Liver (tissue), 8 donors: ENCODE measurements at regions not wholly inside any gene's neighbourhood (a gene's known extent, or its start where the extent isn't known, plus 50 kb on each side); places are given as distances from the start of the nearest gene placed in this dataset.

Experiments used
- DNase-seq: peaks from one replicate; pipeline ENCODE4 v3.0.0-alpha.2; 2017; ENCODE audit warnings: low spot score
- H3K27ac ChIP-seq, 2 donors: one replicate each; pipeline ENCODE4 v1.7.0; 2013; ENCODE audit warnings: inconsistent platforms in 2 of 2, low read length in 2 of 2, control low read depth in 1 of 2, low read depth in 1 of 2, mild to moderate bottlenecking in 1 of 2
- H3K27me3 ChIP-seq, 4 donors: one replicate each; pipeline versions ENCODE4 v1.6.1 to v1.7.0; 2013; ENCODE audit warnings: low read length in 3 of 4, inconsistent platforms in 1 of 4, mild to moderate bottlenecking in 1 of 4, moderate library complexity in 1 of 4; ENCODE audit not compliant: control insufficient read depth in 4 of 4, insufficient read depth in 4 of 4
- H3K36me3 ChIP-seq, 4 donors: one replicate each; pipeline versions ENCODE4 v1.6.1 to v1.7.0; 2013; ENCODE audit warnings: low read length in 3 of 4, mild to moderate bottlenecking in 3 of 4, low read depth in 1 of 4, moderate library complexity in 1 of 4; ENCODE audit not compliant: control insufficient read depth in 4 of 4, insufficient read depth in 3 of 4
- H3K4me1 ChIP-seq, 4 donors: one replicate each; pipeline versions ENCODE4 v1.6.1 to v1.7.0; 2013; ENCODE audit warnings: low read length in 3 of 4, mild to moderate bottlenecking in 3 of 4, moderate library complexity in 1 of 4; ENCODE audit not compliant: control insufficient read depth in 4 of 4, insufficient read depth in 4 of 4
- H3K4me3 ChIP-seq, 3 donors: one replicate each; pipeline versions ENCODE4 v1.6.1 to v1.7.0; 2013; ENCODE audit warnings: low read length in 3 of 3, control low read depth in 1 of 3, low read depth in 1 of 3, mild to moderate bottlenecking in 1 of 3
- H3K9ac ChIP-seq, 2 donors: one replicate each; pipeline ENCODE4 v1.7.0; 2013; ENCODE audit warnings: low read length in 2 of 2, mild to moderate bottlenecking in 2 of 2, moderate library complexity in 2 of 2, control low read depth in 1 of 2, low read depth in 1 of 2
- H3K9me3 ChIP-seq, 4 donors: one replicate each; pipeline versions ENCODE4 v1.6.1 to v1.7.0; 2013; ENCODE audit warnings: low read length in 3 of 4; ENCODE audit not compliant: control insufficient read depth in 4 of 4
- ATF3 ChIP-seq: IDR thresholded peaks from 2 replicates; pipeline ENCODE4 v1.6.1; 2016; ENCODE audit warnings: antibody characterized with exemption
- EGR1 ChIP-seq, 2 donors: IDR thresholded peaks; 2 replicates each; pipeline ENCODE4 v1.6.1; 2016 to 2018; ENCODE audit warnings: antibody characterized with exemption in 2 of 2, low read depth in 2 of 2
- FOXA1 ChIP-seq: IDR thresholded peaks from 2 replicates; pipeline ENCODE4 v1.6.1; 2016; ENCODE audit warnings: antibody characterized with exemption
- FOXA2 ChIP-seq: IDR thresholded peaks from 2 replicates; pipeline ENCODE4 v1.6.1; 2016; ENCODE audit warnings: antibody characterized with exemption
- GABPA ChIP-seq, 2 donors: IDR thresholded peaks in 1 of 2; conservative IDR thresholded peaks in 1 of 2; 2 replicates each; pipeline ENCODE4 v1.6.1; 2016; ENCODE audit warnings: antibody characterized with exemption in 2 of 2, mild to moderate bottlenecking in 1 of 2, moderate library complexity in 1 of 2
- HNF4A ChIP-seq, 2 donors: conservative IDR thresholded peaks; 2 replicates each; pipeline ENCODE4 v1.6.1; 2016; ENCODE audit warnings: antibody characterized with exemption in 2 of 2, mild to moderate bottlenecking in 2 of 2
- HNF4G ChIP-seq: IDR thresholded peaks from 2 replicates; pipeline ENCODE4 v1.6.1; 2016; ENCODE audit warnings: antibody characterized with exemption
- JUND ChIP-seq, 2 donors: IDR thresholded peaks; 2 replicates each; pipeline ENCODE4 v1.6.1; 2016; ENCODE audit warnings: antibody characterized with exemption in 2 of 2
- NR2F2 ChIP-seq: IDR thresholded peaks from 2 replicates; pipeline ENCODE4 v1.6.1; 2016; ENCODE audit warnings: antibody characterized with exemption
- RAD21 ChIP-seq, 2 donors: IDR thresholded peaks; 2 replicates each; pipeline ENCODE4 v1.6.1; 2016; ENCODE audit warnings: antibody characterized with exemption in 2 of 2, mild to moderate bottlenecking in 2 of 2
- REST ChIP-seq: IDR thresholded peaks from 2 replicates; pipeline ENCODE4 v1.6.1; 2016; ENCODE audit warnings: antibody characterized with exemption, mild to moderate bottlenecking
- RXRA ChIP-seq, 2 donors: IDR thresholded peaks; 2 replicates each; pipeline ENCODE4 v1.6.1; 2017 to 2018; ENCODE audit warnings: antibody characterized with exemption in 2 of 2, mild to moderate bottlenecking in 1 of 2
- SP1 ChIP-seq: IDR thresholded peaks from 2 replicates; pipeline ENCODE4 v1.6.1; 2018; ENCODE audit warnings: antibody characterized with exemption, mild to moderate bottlenecking
- TAF1 ChIP-seq: conservative IDR thresholded peaks from 2 replicates; pipeline ENCODE4 v1.6.1; 2016; ENCODE audit warnings: antibody characterized with exemption, mild to moderate bottlenecking
- YY1 ChIP-seq: IDR thresholded peaks from 2 replicates; pipeline ENCODE4 v1.6.1; 2016; ENCODE audit warnings: antibody characterized with exemption, mild to moderate bottlenecking
- ZBTB33 ChIP-seq: IDR thresholded peaks from 2 replicates; pipeline ENCODE4 v1.6.1; 2016; ENCODE audit warnings: antibody characterized with exemption
- WGBS: extraction: QIAGEN DNeasy Blood & Tissue Kit; methylation state at CpG from one replicate; pipeline ENCODE4 v1.1.7; 2013; 5-methylcytosine and 5-hydroxymethylcytosine counted together
- TF ChIP-seq, protein P1 (sequence below): IDR thresholded peaks from 2 replicates; pipeline ENCODE4 v1.6.1; 2016; ENCODE audit warnings: antibody characterized with exemption
- TF ChIP-seq, protein P2 (sequence below): fragments of 150-350 bp; IDR thresholded peaks from 2 replicates; pipeline ENCODE4 v1.5.1; 2017; ENCODE audit warnings: improper control_type of control experiment, low read depth, low read length; ENCODE audit not compliant: missing input control
- donor health status: healthy.
- donor health status: healthy.
- donor health status: healthy.
- donor health status: healthy.
- donor health status: healthy.

DNA sequence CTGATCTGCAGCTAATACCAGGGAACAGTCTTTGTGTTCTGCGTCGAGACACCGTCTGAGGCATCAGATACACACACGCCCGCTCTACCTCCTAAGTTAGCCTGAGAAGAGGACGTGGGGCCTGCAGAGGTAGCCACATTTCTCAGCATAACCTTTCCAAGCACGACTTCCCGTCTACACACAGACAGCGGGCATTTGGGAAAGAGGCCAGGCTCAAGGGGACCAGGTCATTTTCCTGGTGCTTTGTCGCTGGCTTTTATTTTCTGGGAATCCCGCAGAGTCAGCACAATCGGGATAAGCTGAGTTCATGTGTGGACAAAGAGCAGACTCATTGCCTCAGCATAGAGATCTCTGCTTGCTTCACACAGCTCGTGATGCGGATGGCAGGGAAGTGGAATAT is 72.5 kb upstream of the SMYD2 start:
- 49% methylated on average over 14 of the region's 14 CpGs for WGBS
- Histone ChIP-seq H3K9ac (no peak overlapping the region), H3K27me3 (no peaks in the 10 kb centered on the region), H3K9me3 (no peaks in the 10 kb centered on the region), H3K27ac (peak overlapping the region; percentile 37 to 66), H3K4me3 (no peak overlapping the region), H3K4me1 (peaks cover 0 to 23% (median 15%) of the 10 kb centered on the region in 4 donors), H3K36me3 (no peaks in the 10 kb centered on the region)
- no peak for DNase-seq
- TF ChIP-seq FOXA2 (no peak), RAD21 (IDR thresholded peaks at IDR 0.05) (peak in 1 of 2 donors; percentile 55), HNF4G (no peak), JUND (IDR thresholded peaks at IDR 0.05) (no peak), REST (no peak), ZBTB33 (no peak), SP1 (peak; percentile 55), RXRA (IDR thresholded peaks at IDR 0.05) (peak; percentile 41 to 67), FOXA1 (no peak), ATF3 (no peak), NR2F2 (no peak), EGR1 (IDR thresholded peaks at IDR 0.05; ENCODE audit: low read depth in 2 of 2) (no peak), GABPA (IDR thresholded peaks at IDR 0.05 in 1 of 2, conservative IDR thresholded peaks at IDR 0.05 in 1 of 2) (no peak), YY1 (no peak), TAF1 (no peak), HNF4A (conservative IDR thresholded peaks at IDR 0.05) (peak in 1 of 2 donors; percentile 49)
- TF ChIP-seq, protein P1, sequence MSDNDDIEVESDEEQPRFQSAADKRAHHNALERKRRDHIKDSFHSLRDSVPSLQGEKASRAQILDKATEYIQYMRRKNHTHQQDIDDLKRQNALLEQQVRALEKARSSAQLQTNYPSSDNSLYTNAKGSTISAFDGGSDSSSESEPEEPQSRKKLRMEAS = no peak
- TF ChIP-seq, protein P2, sequence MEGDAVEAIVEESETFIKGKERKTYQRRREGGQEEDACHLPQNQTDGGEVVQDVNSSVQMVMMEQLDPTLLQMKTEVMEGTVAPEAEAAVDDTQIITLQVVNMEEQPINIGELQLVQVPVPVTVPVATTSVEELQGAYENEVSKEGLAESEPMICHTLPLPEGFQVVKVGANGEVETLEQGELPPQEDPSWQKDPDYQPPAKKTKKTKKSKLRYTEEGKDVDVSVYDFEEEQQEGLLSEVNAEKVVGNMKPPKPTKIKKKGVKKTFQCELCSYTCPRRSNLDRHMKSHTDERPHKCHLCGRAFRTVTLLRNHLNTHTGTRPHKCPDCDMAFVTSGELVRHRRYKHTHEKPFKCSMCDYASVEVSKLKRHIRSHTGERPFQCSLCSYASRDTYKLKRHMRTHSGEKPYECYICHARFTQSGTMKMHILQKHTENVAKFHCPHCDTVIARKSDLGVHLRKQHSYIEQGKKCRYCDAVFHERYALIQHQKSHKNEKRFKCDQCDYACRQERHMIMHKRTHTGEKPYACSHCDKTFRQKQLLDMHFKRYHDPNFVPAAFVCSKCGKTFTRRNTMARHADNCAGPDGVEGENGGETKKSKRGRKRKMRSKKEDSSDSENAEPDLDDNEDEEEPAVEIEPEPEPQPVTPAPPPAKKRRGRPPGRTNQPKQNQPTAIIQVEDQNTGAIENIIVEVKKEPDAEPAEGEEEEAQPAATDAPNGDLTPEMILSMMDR = no peak
